ENCODE measurements at regions not wholly inside any gene's neighbourhood (a gene's known extent, or its start where the extent isn't known, plus 50 kb on each side); places are given as distances from the start of the nearest gene placed in this dataset.
"Not testable (repeated sequence)": the region's sequence is repeated elsewhere in the genome, so short reads cannot be mapped to it uniquely, and the experiment has no call there.

GRCh38 chr15:31221936-31222515 is 104.6 kb upstream of the KLF13 start:
- Mint-ChIP-seq H3K27ac (no peak overlapping the region), H3K27me3 (no peaks in the 10 kb centered on the region), H3K4me3 (no peak overlapping the region), H3K36me3 (ENCODE audit: low read depth) (no peaks in the 10 kb centered on the region), H3K4me1 (peaks cover 19% of the 10 kb centered on the region), H3K9me3 (no peaks in the 10 kb centered on the region)
- DNase-seq (no peak), ATAC-seq (no peak)

- no peak overlapping the region for H3K4me3 Mint-ChIP-seq
- H3K27ac Mint-ChIP-seq: no peak overlapping the region
- H3K36me3 Mint-ChIP-seq (ENCODE audit: low read depth): no peaks in the 10 kb centered on the region
Observed at GRCh38 chr15:31222773-31223341, 103.8 kb upstream of the KLF13 start.

GRCh38 chr15:31223478-31224350 is 102.9 kb upstream of the KLF13 start:
- Mint-ChIP-seq H3K9me3 (no peaks in the 10 kb centered on the region), H3K27ac (no peak overlapping the region), H3K36me3 (ENCODE audit: low read depth) (no peaks in the 10 kb centered on the region), H3K4me3 (no peak overlapping the region), H3K27me3 (no peaks in the 10 kb centered on the region), H3K4me1 (peaks cover 21% of the 10 kb centered on the region)
- DNase-seq (no peak), ATAC-seq (no peak)

More at GRCh38 chr15:31222773-31223341, 103.8 kb upstream of the KLF13 start:
- no peak for ATAC-seq
- Mint-ChIP-seq H3K4me1 (peaks cover 16% of the 10 kb centered on the region), H3K9me3 (no peaks in the 10 kb centered on the region), H3K27me3 (no peaks in the 10 kb centered on the region)
- no peak for DNase-seq

- H3K9me3 Mint-ChIP-seq; DNase-seq; H3K36me3 Mint-ChIP-seq (ENCODE audit: low read depth); H3K27ac Mint-ChIP-seq; H3K4me3 Mint-ChIP-seq; ATAC-seq; H3K27me3 Mint-ChIP-seq: not testable (repeated sequence)
- peaks cover 21% of the 10 kb centered on the region for H3K4me1 Mint-ChIP-seq
Observed at GRCh38 chr15:31224661-31225060, 102.0 kb upstream of the KLF13 start.

- Mint-ChIP-seq H3K4me1 (peaks cover 21% of the 10 kb centered on the region), H3K4me3 (no peak overlapping the region), H3K9me3 (no peaks in the 10 kb centered on the region), H3K36me3 (ENCODE audit: low read depth) (no peaks in the 10 kb centered on the region), H3K27me3 (no peaks in the 10 kb centered on the region), H3K27ac (no peak overlapping the region)
- DNase-seq (no peak), ATAC-seq (no peak)
Observed at GRCh38 chr15:31225356-31225955, 101.2 kb upstream of the KLF13 start.

- H3K27ac Mint-ChIP-seq: no peak overlapping the region
- H3K27me3 Mint-ChIP-seq: no peaks in the 10 kb centered on the region
- no peak for DNase-seq
- no peak for ATAC-seq
- no peak overlapping the region for H3K4me3 Mint-ChIP-seq
- H3K9me3 Mint-ChIP-seq: no peaks in the 10 kb centered on the region
- no peaks in the 10 kb centered on the region for H3K36me3 Mint-ChIP-seq (ENCODE audit: low read depth)
- peaks cover 26% of the 10 kb centered on the region for H3K4me1 Mint-ChIP-seq
Observed at GRCh38 chr15:31226021-31226420, 100.6 kb upstream of the KLF13 start.

GRCh38 chr15:31227235-31227634 is 99.4 kb upstream of the KLF13 start:
- H3K4me1 Mint-ChIP-seq: peaks cover 27% of the 10 kb centered on the region
- no peak overlapping the region for H3K27ac Mint-ChIP-seq
- H3K4me3 Mint-ChIP-seq: no peak overlapping the region

GRCh38 chr15:31228011-31228484 is 98.6 kb upstream of the KLF13 start:
- H3K36me3 Mint-ChIP-seq (ENCODE audit: low read depth): no peaks in the 10 kb centered on the region
- no peaks in the 10 kb centered on the region for H3K27me3 Mint-ChIP-seq

More at GRCh38 chr15:31227235-31227634, 99.4 kb upstream of the KLF13 start:
- DNase-seq: no peak
- Mint-ChIP-seq H3K9me3 (no peaks in the 10 kb centered on the region), H3K27me3 (no peaks in the 10 kb centered on the region), H3K36me3 (ENCODE audit: low read depth) (no peaks in the 10 kb centered on the region)
- ATAC-seq: no peak

GRCh38 chr15:31228980-31229826 is 97.4 kb upstream of the KLF13 start:
- H3K4me3 Mint-ChIP-seq: no peak overlapping the region
- no peaks in the 10 kb centered on the region for H3K36me3 Mint-ChIP-seq (ENCODE audit: low read depth)
- no peaks in the 10 kb centered on the region for H3K27me3 Mint-ChIP-seq
- ATAC-seq (peak; percentile 13), DNase-seq (no peak)
- H3K4me1 Mint-ChIP-seq: peaks cover 20% of the 10 kb centered on the region
- H3K27ac Mint-ChIP-seq: no peak overlapping the region
- H3K9me3 Mint-ChIP-seq: no peaks in the 10 kb centered on the region

More at GRCh38 chr15:31228011-31228484, 98.6 kb upstream of the KLF13 start:
- Mint-ChIP-seq H3K27ac (no peak overlapping the region), H3K4me1 (peaks cover 20% of the 10 kb centered on the region), H3K9me3 (no peaks in the 10 kb centered on the region), H3K4me3 (no peak overlapping the region)
- ATAC-seq (no peak), DNase-seq (no peak)

GRCh38 chr15:31230630-31231485 is 95.8 kb upstream of the KLF13 start:
- no peak overlapping the region for H3K4me3 Mint-ChIP-seq
- no peaks in the 10 kb centered on the region for H3K9me3 Mint-ChIP-seq
- no peaks in the 10 kb centered on the region for H3K36me3 Mint-ChIP-seq (ENCODE audit: low read depth)
- H3K27ac Mint-ChIP-seq: peak overlapping the region; percentile 37
- peaks cover 14% of the 10 kb centered on the region for H3K4me1 Mint-ChIP-seq
- ATAC-seq (peak; percentile 63), DNase-seq (peak; percentile 18)
- H3K27me3 Mint-ChIP-seq: no peaks in the 10 kb centered on the region

- no peak overlapping the region for H3K27ac Mint-ChIP-seq
- H3K9me3 Mint-ChIP-seq: no peaks in the 10 kb centered on the region
- DNase-seq (no peak), ATAC-seq (no peak)
- H3K27me3 Mint-ChIP-seq: no peaks in the 10 kb centered on the region
- peaks cover 17% of the 10 kb centered on the region for H3K4me1 Mint-ChIP-seq
- H3K4me3 Mint-ChIP-seq: no peak overlapping the region
- H3K36me3 Mint-ChIP-seq (ENCODE audit: low read depth): no peaks in the 10 kb centered on the region
Observed at GRCh38 chr15:31234815-31235214, 91.8 kb upstream of the KLF13 start.

GRCh38 chr15:31235311-31236183 is 91.1 kb upstream of the KLF13 start:
- H3K9me3 Mint-ChIP-seq: no peaks in the 10 kb centered on the region
- H3K4me3 Mint-ChIP-seq: no peak overlapping the region
- no peaks in the 10 kb centered on the region for H3K36me3 Mint-ChIP-seq (ENCODE audit: low read depth)
- no peaks in the 10 kb centered on the region for H3K27me3 Mint-ChIP-seq
- ATAC-seq (no peak), DNase-seq (no peak)
- H3K4me1 Mint-ChIP-seq: peaks cover 17% of the 10 kb centered on the region
- H3K27ac Mint-ChIP-seq: no peak overlapping the region

All from activated naive CD8-positive, alpha-beta T cell treated with anti-CD3 and anti-CD28 coated beads, Interleukin-2, amount 50 U/mL, for 24 hours (primary cell).